ENCODE measurements at regions not wholly inside any gene's neighbourhood (a gene's known extent, or its start where the extent isn't known, plus 50 kb on each side); places are given as distances from the start of the nearest gene placed in this dataset.

- peak; percentile 32 for DNase-seq
Observed at GRCh38 chr18:54717673-54718407, 110.4 kb upstream of the RAB27B start.

- no peak for DNase-seq
Observed at GRCh38 chr18:54718408-54718773, 109.9 kb upstream of the RAB27B start.

DNA sequence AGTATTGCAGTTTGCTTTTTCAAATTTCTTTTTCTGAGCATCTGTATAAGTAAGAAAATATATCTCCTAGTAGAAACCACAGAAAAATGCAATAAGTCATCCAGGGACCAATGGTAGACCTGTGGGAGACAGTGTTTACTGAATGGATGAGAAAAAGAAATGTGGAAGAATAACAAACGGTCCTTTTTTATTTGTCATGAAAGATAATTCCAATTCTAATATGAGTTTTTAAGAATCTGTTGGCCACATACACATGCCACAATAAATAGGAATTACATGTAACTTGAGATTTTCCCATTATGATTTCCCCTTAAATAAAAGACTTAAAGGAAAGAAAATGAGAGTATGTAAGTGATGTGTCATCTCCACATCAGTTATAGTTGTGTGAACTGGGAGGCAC, 107.7 kb upstream of the RAB27B start:
- DNase-seq = no peak

DNA sequence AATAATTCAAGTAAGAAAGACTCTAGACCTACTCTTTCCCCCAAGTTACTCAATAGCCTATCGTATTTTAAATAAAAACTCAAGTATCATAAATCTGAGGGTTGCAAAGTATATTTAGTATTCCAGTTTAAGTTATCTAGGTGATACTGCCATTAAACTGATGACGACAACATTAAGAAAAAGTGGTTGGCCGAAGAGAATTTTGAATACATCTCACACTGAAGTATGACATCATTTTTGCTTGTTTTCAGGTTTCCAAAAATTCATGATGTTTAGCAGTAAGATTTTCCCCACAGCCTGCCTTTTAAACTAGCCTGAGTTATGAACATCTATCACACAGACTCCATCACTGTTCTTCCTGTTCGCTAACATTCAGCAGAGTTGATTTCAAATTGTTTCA, 102.1 kb upstream of the RAB27B start:
- no peak for DNase-seq

DNA sequence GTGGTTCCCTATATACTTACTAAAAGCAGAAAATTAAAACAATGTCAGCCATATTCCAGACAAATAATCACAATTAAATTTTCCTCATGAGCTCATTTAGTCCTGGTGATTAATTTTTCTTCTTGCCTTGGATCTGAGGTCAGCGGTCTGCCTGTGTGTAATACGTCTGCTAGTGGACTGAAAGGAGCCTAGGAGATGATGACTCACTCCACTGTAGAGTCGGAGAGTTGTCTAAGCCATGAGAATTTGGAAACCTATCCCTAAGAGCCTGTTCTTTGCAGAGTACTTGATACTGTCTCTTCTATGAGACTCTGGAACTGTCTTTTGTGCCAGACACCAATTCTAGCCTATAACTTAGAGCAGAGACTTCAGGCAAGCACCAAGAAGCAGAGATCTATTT, 94.2 kb upstream of the RAB27B start:
- DNase-seq = no peak

DNA sequence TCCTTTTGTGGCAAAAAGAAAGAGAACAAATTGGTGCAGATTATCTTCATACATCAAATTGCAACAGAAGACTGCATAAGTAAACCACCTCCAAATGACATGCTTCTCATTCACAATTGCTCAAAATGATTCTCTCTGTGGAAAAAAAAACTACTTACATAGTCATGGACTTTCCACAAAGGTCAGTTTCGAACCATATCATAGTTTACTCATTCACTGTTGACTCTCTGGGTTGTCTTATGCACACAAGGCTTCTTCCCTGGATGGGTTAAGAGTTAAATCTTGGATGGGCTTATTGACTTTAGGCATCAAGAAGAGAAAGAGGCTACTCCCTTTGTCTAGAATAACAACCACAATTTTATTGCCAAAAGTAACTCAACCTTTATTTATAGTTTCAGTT, 91.3 kb upstream of the RAB27B start:
- no peak for DNase-seq

DNA sequence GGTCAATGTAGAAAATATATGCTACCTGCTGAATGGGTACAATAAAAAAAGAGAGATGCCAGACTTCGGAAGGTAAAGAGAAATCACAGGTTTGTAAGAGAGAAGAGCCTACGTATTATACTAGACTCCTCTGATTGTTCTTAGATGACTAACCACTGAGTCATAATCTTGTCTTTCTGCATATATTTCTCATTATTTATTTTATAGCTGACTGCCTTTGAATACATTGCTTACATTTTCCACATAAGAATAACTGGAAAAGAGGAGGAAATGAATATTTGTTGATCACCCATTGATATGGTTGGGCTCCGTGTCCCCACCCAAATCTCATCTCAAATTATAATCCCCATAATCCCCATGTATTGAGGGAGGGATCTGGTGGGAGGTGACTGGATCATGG, 90.3 kb upstream of the RAB27B start:
- DNase-seq = no peak

GRCh38 chr18:54739476-54739875, 88.8 kb upstream of the RAB27B start:
- DNase-seq = no peak

DNA sequence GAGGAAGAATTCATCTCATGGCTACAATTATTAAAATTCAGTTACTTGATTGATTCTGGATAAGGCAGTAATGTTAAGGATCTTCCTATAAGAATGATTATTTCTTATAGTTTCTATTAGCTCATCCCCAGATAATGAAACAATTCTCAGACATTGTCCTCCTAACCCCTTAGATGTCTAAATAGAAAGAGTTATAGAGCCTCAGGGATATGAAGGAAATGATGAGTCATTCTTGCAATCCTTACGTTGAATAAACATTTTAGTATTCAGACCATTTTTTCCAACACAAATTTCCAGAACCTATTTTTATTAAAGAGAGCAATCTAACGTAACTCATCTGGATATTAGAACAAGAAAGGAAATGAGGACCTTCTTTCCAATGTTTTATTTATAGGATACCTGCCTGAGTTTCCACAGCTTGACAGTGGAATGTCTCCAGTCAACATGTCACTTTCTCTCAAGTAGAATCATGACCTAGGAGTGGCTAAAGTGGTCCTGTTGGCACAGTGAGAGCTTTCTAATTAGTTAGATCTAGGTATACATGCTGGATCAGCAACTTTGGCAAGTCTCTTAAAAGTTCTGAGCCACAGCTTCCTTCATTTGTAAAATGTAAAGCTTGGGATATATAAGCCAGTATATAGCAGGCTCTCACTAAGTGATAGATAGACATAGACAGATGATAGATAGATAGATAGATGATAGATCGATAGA, 88.0 kb upstream of the RAB27B start:
- no peak for DNase-seq

DNA sequence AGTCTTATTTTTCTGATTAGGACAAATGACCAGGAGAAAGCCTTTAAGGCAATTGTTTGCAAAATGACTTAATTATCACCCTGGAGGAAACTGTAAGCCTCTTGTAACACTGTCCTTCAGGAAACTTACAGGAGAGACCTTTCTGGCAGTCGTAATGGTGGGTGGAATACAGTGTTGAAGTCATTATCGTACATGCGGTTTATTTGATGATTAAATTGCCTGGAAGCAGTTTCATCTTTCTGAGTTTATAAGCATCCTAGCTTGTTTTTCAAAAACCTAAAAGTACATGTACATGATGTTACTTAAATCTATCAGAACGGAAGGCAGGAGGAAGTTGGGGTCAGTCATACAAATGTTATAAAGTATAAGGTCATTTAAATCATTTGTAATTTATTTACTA, 86.2 kb upstream of the RAB27B start:
- no peak for DNase-seq

GRCh38 chr18:54742659-54743604, 85.3 kb upstream of the RAB27B start:
- no peak for DNase-seq

DNA sequence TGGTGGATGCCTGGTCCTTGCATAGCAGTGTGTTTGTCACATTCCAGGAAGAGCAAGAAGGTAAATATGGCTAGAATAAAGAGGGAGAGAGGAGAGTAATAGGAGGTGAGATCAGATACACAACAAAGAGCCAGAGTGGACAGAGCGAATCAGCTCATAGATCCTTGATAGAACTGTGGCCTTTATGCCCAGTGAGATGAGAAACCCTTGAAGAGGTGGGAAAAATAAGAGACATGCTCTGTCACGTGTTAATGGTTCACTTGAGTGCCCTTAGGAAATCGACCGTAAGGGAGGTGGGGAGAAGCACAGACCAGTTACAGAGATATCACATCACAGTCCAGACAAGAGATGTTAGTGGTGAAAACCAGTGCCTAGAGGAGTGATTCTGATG, 84.7 kb upstream of the RAB27B start:
- DNase-seq = no peak

GRCh38 chr18:54749291-54749690, 79.0 kb upstream of the RAB27B start:
- DNase-seq = no peak

DNA sequence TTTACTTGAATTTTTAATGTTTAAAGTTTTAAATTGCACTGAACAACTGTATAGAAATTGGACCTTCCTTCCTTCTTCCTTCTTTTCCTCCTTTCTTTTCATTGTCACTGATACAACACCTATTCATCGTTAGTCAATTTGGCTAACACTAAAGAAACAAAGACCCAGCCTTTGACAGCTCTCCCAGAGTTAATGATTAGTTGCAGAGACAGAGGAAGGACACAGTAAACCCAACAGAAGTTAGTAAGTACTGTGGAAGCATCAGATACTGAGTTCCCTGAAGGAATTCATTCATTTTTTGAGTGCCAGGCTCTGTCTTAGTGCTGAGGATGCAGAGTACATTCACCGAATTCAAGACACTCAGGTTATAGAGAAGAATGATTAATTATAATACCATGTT, 77.9 kb upstream of the RAB27B start:
- DNase-seq = no peak

- no peak for DNase-seq
Observed at GRCh38 chr18:54752185-54752584, 76.1 kb upstream of the RAB27B start.

GRCh38 chr18:54755456-54755855, 72.8 kb upstream of the RAB27B start:
- no peak for DNase-seq

- DNase-seq = no peak
Observed at GRCh38 chr18:54762386-54762785, 65.9 kb upstream of the RAB27B start.

- no peak for DNase-seq
Observed at GRCh38 chr18:54764786-54765185, 63.5 kb upstream of the RAB27B start.

GRCh38 chr18:54765636-54766375, 62.5 kb upstream of the RAB27B start:
- DNase-seq = no peak

DNA sequence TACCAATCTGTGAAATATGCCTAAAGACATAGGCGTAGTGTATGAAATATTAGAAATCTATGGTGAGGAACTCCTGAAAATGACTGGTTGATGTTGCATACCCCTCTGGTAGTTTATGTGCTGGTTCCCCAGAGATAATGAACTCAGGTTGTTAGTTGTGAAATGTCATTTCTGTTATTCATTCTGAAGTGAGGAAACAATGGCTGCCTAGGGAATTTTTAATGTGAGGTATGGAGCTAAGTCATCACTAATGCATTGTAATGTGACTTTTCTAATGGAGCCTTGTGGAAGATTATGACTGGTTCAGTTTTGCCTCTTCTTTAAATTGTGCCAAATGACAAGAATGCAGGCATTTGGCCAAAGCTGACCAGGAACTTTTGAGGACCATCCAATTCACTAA, 61.6 kb upstream of the RAB27B start:
- DNase-seq = no peak

DNA sequence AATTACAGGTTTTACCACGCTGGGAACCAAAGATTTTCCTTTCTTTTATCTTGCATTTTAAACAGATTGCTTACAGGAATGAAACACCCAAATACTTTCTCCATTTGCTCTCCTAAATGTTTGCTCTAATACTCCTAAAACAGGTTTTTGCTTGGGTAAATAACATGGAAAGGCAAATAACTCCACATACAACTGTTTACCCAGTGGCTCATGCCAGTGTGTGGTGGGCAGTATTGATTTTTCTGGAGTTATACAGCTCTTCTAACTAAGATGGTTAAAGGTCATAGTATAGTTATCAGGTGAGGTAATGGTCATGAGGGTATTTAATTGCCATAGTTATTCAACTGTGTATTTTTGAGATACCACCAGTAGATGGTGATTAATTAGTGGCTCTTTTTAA, 61.2 kb upstream of the RAB27B start:
- DNase-seq = no peak

DNA sequence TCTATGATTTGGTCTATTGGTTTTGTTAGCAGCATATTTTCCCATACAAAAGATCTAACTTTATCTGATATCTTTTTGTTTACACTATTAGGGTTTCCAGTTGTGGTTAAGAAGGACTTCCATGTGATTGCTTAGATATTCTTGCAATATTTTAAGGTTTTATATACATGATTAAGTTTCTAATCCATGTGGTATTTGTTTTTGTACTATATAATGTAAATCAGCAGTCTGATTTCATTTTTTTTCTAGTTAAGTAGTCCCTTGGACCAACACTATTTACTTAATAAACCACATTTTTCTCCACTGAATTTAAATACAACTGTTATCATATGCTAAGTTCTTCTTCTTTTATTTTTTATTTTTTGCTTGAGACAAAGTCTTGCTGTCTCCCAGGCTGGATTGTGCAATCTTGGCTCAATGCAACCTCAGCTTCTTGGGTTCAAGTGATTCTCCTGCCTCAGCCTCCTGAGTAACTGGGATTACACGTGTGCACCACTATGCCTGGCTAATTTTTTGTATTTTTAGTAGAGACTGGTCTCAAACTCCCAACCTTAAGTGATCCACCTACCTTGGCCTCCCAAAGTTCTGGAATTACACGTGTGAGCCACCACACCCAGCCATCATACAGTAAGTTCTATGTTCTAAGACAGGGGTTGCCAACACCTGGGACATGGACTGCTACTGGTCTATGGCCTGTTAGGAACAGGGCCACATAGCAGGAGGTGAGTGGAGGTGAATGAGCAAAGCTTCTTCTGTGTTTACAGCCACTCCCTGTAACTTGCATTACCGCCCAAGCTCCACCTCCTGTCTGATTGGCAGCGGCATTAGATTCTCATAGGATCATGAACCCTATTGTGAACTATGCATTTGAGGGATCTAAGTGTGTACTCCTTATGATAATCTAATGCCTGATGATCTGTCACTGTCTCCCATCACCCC, 58.5 kb upstream of the RAB27B start:
- no peak for DNase-seq

Measured in NCI-H146 (cell line).